Left lung (tissue), 4 donors: ENCODE measurements at regions not wholly inside any gene's neighbourhood (a gene's known extent, or its start where the extent isn't known, plus 50 kb on each side); places are given as distances from the start of the nearest gene placed in this dataset.
A peak's percentile ranks its signal among the peaks of the same experiment; 100 is the strongest.

Experiments
- ATAC-seq: fragments of 200-7000 bp; cut with Tn5 transposase; one replicate; pipeline ENCODE4 v1.9.1; 2020; ENCODE audit warnings: moderate library complexity
- DNase-seq, 4 donors: peaks; one replicate each; pipeline ENCODE4 v3.0.0-alpha.2; 2013 to 2020
- H3K27ac ChIP-seq, 2 donors: fragments of 200-600 bp; sonication (generic) in 1 of 2; one replicate each; pipeline versions ENCODE4 v1.5.0 to v1.8.0; 2020 to 2021
- H3K27me3 ChIP-seq, 2 donors: fragments of 200-600 bp; sonication (generic) in 1 of 2; one replicate each; pipeline versions ENCODE4 v1.5.0 to v1.8.0; 2020 to 2021
- H3K36me3 ChIP-seq, 2 donors: fragments of 200-600 bp; sonication (generic) in 1 of 2; one replicate each; pipeline versions ENCODE4 v1.5.0 to v1.8.0; 2020 to 2021
- H3K4me1 ChIP-seq, 2 donors: fragments of 200-600 bp; one replicate each; pipeline ENCODE4 v1.8.0; 2021
- H3K4me3 ChIP-seq, 2 donors: fragments of 200-600 bp; sonication (generic) in 1 of 2; one replicate each; pipeline versions ENCODE4 v1.5.0 to v1.8.0; 2020 to 2021; ENCODE audit warnings: mild to moderate bottlenecking in 1 of 2
- H3K9me3 ChIP-seq, 2 donors: fragments of 200-600 bp; sonication (generic) in 1 of 2; one replicate each; pipeline versions ENCODE4 v1.5.0 to v1.8.0; 2020 to 2021
- CTCF ChIP-seq, 2 donors: fragments of 200-600 bp; sonication (generic) in 1 of 2; IDR thresholded peaks; one replicate each; pipeline versions ENCODE4 v1.5.0 to v1.8.0; 2021; ENCODE audit warnings: antibody characterized with exemption in 2 of 2
- intact Hi-C, 2 donors: fragments of 100-400 bp; cut with DNase I; formaldehyde crosslinking; loops; one replicate each; pipeline versions ENCODE4 v1.11.2 to v1.14.2; 2022
- donor health status: DM: no; HTN: yes; CAD: no.
- donor health status: DM: no; HTN: no; CAD: no.

- Histone ChIP-seq H3K4me3 (no peak overlapping the region), H3K4me1 (no peaks in the 10 kb centered on the region), H3K9me3 (no peaks in the 10 kb centered on the region), H3K27ac (no peak overlapping the region), H3K36me3 (no peaks in the 10 kb centered on the region), H3K27me3 (no peaks in the 10 kb centered on the region)
- DNase-seq: no peak
- intact Hi-C loops: no loop called here
- no peak for TF ChIP-seq CTCF (IDR thresholded peaks at IDR 0.05)
- ATAC-seq: no peak
Observed at GRCh38 chr12:114924946-114925475, 241.0 kb upstream of the TBX3 start.

GRCh38 chr12:114921781-114922180, 237.8 kb upstream of the TBX3 start:
- Histone ChIP-seq H3K36me3 (no peaks in the 10 kb centered on the region), H3K9me3 (peaks cover 0 to 9% of the 10 kb centered on the region in 2 donors), H3K27me3 (no peaks in the 10 kb centered on the region), H3K4me3 (no peak overlapping the region), H3K27ac (no peak overlapping the region), H3K4me1 (no peaks in the 10 kb centered on the region)
- intact Hi-C loops: no loop called here
- no peak for ATAC-seq
- no peak for DNase-seq
- no peak for TF ChIP-seq CTCF (IDR thresholded peaks at IDR 0.05)

- no peak for ATAC-seq
- Histone ChIP-seq H3K36me3 (no peaks in the 10 kb centered on the region), H3K27ac (no peak overlapping the region), H3K9me3 (peaks cover 0 to 9% of the 10 kb centered on the region in 2 donors), H3K4me1 (no peaks in the 10 kb centered on the region), H3K4me3 (no peak overlapping the region), H3K27me3 (no peaks in the 10 kb centered on the region)
- TF ChIP-seq CTCF (IDR thresholded peaks at IDR 0.05): no peak
- DNase-seq: peak in 2 of 4 donors; percentile 54 to 57
- intact Hi-C loops: no loop called here
Observed at GRCh38 chr12:114920771-114921554, 237.0 kb upstream of the TBX3 start.

- DNase-seq: peak in 1 of 4 donors; percentile 53
Observed at GRCh38 chr12:114919479-114919878, 235.5 kb upstream of the TBX3 start.

More at GRCh38 chr12:114919479-114919878, 235.5 kb upstream of the TBX3 start:
- peaks cover 0 to 9% of the 10 kb centered on the region in 2 donors for H3K9me3 ChIP-seq
- no peaks in the 10 kb centered on the region for H3K36me3 ChIP-seq
- intact Hi-C loops: no loop called here
- H3K4me1 ChIP-seq: no peaks in the 10 kb centered on the region
- H3K27me3 ChIP-seq: no peaks in the 10 kb centered on the region
- H3K27ac ChIP-seq: no peak overlapping the region
- ATAC-seq: no peak
- no peak for TF ChIP-seq CTCF (IDR thresholded peaks at IDR 0.05)
- H3K4me3 ChIP-seq: no peak overlapping the region
